ENCODE measurements at regions not wholly inside any gene's neighbourhood (a gene's known extent, or its start where the extent isn't known, plus 50 kb on each side); places are given as distances from the start of the nearest gene placed in this dataset.

DNA sequence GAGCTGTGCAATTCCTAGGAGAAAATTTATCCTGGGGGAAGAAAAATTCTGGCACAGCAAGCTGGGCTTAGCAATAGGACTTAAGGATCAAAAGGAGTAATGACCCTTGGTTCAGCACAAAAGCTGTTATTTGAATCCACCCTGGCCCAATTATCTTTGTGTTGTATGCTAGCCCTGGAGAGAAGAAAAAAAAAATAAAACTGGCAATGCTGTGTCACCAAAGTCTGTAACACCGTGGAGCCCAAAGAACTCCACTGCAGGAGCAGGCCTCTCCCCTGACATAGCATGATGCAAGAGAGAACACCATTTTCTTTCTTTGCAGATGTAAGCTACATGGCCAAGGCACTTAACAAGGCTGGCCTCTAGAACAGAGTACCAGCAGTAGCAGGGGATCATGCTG, 63.0 kb upstream of the ARHGAP5 start:
- 91% methylated on average over 1 of the region's 1 CpG for WGBS (ENCODE audit: low lambda C conversion rate)
- Histone ChIP-seq H3K36me3 (replicated peaks in 1 of 2; ENCODE audit: control insufficient read depth in 1 of 2, insufficient read depth in 2 of 2, low read length in 1 of 2) (no peaks in the 10 kb centered on the region), H3K9me2 (no peaks in the 10 kb centered on the region), H3F3A (replicated peaks; ENCODE audit: insufficient read depth) (peaks cover 13% of the 10 kb centered on the region), H3K27me3 (ENCODE audit: insufficient read depth) (no peaks in the 10 kb centered on the region), H3K9ac (no peak overlapping the region), H3K4me2 (no peak overlapping the region), H3K79me2 (ENCODE audit: insufficient read depth) (no peaks in the 10 kb centered on the region), H3K9me3 (no peaks in the 10 kb centered on the region), H3K27ac (ENCODE audit: low read depth in 2 of 2, low read length in 1 of 2) (no peak overlapping the region), H3K4me1 (ENCODE audit: control insufficient read depth in 1 of 2, insufficient read depth in 2 of 2, low read depth in 1 of 2, low read length in 1 of 2) (peaks cover 9 to 12% of the 10 kb centered on the region in 2 experiments; a peak in 2 of 4 replicates), H2AFZ (ENCODE audit: low read depth) (no peak overlapping the region), H3K4me3 (ENCODE audit: low read depth in 2 of 2, low read length in 1 of 2) (no peak overlapping the region), H4K20me1 (ENCODE audit: insufficient read depth) (no peaks in the 10 kb centered on the region)
- POLR2A ChIA-PET, result no interaction called here
- CTCF ChIA-PET, result interaction anchor here (1.0 kb wide), 1 partner anchor 9 kb away, joined by 3 read pairs; no protein-coding TSS in a partner anchor
- DNase-seq, result no peak
- TF ChIP-seq MXI1 (IDR thresholded peaks at IDR 0.05; ENCODE audit: low read depth, low read length) (no peak), MEF2A (IDR thresholded peaks at IDR 0.05; ENCODE audit: borderline replicate concordance, low read depth) (no peak), FOXM1 (IDR thresholded peaks at IDR 0.05; ENCODE audit: low read depth) (no peak), NRF1 (IDR thresholded peaks at IDR 0.05; ENCODE audit: low read depth, low read length) (no peak), TCF12 (IDR thresholded peaks at IDR 0.05) (no peak), SMC3 (IDR thresholded peaks at IDR 0.05; ENCODE audit: low read depth, low read length) (no peak), RAD21 (IDR thresholded peaks at IDR 0.05; ENCODE audit: low read length) (no peak), JUND (IDR thresholded peaks at IDR 0.05) (no peak), CHD2 (IDR thresholded peaks at IDR 0.05; ENCODE audit: low read length, partially characterized antibody) (no peak), EP300 (IDR thresholded peaks at IDR 0.05; ENCODE audit: borderline replicate concordance in 1 of 2, low read depth in 1 of 2, low read length in 1 of 2) (no peak), YY1 (IDR thresholded peaks at IDR 0.05; ENCODE audit: low read depth) (no peak), EZH2phosphoT487 (IDR thresholded peaks at IDR 0.05; ENCODE audit: borderline replicate concordance, low read depth) (no peak), SIN3A (IDR thresholded peaks at IDR 0.05; ENCODE audit: borderline replicate concordance, low read depth, low read length) (no peak), ELF1 (IDR thresholded peaks at IDR 0.05) (no peak), TAF1 (IDR thresholded peaks at IDR 0.05; ENCODE audit: borderline replicate concordance, low read depth, low read length) (no peak)
- TF ChIP-seq, protein P1, sequence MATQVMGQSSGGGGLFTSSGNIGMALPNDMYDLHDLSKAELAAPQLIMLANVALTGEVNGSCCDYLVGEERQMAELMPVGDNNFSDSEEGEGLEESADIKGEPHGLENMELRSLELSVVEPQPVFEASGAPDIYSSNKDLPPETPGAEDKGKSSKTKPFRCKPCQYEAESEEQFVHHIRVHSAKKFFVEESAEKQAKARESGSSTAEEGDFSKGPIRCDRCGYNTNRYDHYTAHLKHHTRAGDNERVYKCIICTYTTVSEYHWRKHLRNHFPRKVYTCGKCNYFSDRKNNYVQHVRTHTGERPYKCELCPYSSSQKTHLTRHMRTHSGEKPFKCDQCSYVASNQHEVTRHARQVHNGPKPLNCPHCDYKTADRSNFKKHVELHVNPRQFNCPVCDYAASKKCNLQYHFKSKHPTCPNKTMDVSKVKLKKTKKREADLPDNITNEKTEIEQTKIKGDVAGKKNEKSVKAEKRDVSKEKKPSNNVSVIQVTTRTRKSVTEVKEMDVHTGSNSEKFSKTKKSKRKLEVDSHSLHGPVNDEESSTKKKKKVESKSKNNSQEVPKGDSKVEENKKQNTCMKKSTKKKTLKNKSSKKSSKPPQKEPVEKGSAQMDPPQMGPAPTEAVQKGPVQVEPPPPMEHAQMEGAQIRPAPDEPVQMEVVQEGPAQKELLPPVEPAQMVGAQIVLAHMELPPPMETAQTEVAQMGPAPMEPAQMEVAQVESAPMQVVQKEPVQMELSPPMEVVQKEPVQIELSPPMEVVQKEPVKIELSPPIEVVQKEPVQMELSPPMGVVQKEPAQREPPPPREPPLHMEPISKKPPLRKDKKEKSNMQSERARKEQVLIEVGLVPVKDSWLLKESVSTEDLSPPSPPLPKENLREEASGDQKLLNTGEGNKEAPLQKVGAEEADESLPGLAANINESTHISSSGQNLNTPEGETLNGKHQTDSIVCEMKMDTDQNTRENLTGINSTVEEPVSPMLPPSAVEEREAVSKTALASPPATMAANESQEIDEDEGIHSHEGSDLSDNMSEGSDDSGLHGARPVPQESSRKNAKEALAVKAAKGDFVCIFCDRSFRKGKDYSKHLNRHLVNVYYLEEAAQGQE (IDR thresholded peaks at IDR 0.05; ENCODE audit: low read depth, low read length), result no peak
- TF ChIP-seq, protein P2, sequence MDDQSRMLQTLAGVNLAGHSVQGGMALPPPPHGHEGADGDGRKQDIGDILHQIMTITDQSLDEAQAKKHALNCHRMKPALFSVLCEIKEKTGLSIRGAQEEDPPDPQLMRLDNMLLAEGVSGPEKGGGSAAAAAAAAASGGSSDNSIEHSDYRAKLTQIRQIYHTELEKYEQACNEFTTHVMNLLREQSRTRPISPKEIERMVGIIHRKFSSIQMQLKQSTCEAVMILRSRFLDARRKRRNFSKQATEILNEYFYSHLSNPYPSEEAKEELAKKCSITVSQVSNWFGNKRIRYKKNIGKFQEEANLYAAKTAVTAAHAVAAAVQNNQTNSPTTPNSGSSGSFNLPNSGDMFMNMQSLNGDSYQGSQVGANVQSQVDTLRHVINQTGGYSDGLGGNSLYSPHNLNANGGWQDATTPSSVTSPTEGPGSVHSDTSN (IDR thresholded peaks at IDR 0.05), result no peak
- TF ChIP-seq, protein P3, sequence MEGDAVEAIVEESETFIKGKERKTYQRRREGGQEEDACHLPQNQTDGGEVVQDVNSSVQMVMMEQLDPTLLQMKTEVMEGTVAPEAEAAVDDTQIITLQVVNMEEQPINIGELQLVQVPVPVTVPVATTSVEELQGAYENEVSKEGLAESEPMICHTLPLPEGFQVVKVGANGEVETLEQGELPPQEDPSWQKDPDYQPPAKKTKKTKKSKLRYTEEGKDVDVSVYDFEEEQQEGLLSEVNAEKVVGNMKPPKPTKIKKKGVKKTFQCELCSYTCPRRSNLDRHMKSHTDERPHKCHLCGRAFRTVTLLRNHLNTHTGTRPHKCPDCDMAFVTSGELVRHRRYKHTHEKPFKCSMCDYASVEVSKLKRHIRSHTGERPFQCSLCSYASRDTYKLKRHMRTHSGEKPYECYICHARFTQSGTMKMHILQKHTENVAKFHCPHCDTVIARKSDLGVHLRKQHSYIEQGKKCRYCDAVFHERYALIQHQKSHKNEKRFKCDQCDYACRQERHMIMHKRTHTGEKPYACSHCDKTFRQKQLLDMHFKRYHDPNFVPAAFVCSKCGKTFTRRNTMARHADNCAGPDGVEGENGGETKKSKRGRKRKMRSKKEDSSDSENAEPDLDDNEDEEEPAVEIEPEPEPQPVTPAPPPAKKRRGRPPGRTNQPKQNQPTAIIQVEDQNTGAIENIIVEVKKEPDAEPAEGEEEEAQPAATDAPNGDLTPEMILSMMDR (IDR thresholded peaks at IDR 0.05), result no peak
- TF ChIP-seq, protein P4, sequence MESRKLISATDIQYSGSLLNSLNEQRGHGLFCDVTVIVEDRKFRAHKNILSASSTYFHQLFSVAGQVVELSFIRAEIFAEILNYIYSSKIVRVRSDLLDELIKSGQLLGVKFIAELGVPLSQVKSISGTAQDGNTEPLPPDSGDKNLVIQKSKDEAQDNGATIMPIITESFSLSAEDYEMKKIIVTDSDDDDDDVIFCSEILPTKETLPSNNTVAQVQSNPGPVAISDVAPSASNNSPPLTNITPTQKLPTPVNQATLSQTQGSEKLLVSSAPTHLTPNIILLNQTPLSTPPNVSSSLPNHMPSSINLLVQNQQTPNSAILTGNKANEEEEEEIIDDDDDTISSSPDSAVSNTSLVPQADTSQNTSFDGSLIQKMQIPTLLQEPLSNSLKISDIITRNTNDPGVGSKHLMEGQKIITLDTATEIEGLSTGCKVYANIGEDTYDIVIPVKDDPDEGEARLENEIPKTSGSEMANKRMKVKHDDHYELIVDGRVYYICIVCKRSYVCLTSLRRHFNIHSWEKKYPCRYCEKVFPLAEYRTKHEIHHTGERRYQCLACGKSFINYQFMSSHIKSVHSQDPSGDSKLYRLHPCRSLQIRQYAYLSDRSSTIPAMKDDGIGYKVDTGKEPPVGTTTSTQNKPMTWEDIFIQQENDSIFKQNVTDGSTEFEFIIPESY (IDR thresholded peaks at IDR 0.05; ENCODE audit: borderline replicate concordance, low read depth), result no peak
- TF ChIP-seq, protein P5, sequence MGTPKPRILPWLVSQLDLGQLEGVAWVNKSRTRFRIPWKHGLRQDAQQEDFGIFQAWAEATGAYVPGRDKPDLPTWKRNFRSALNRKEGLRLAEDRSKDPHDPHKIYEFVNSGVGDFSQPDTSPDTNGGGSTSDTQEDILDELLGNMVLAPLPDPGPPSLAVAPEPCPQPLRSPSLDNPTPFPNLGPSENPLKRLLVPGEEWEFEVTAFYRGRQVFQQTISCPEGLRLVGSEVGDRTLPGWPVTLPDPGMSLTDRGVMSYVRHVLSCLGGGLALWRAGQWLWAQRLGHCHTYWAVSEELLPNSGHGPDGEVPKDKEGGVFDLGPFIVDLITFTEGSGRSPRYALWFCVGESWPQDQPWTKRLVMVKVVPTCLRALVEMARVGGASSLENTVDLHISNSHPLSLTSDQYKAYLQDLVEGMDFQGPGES (IDR thresholded peaks at IDR 0.05; ENCODE audit: low read depth, low read length), result no peak
